GM19463 (cell line): ENCODE measurements at regions not wholly inside any gene's neighbourhood (a gene's known extent, or its start where the extent isn't known, plus 50 kb on each side); places are given as distances from the start of the nearest gene placed in this dataset.

ENCODE experiments used
- ATAC-seq: cut with Tn5 transposase; IDR thresholded peaks from one replicate; pipeline ENCODE4 v1.9.1; 2021; ENCODE audit warnings: mild to moderate bottlenecking, moderate library complexity; ENCODE audit not compliant: unreplicated experiment

DNA sequence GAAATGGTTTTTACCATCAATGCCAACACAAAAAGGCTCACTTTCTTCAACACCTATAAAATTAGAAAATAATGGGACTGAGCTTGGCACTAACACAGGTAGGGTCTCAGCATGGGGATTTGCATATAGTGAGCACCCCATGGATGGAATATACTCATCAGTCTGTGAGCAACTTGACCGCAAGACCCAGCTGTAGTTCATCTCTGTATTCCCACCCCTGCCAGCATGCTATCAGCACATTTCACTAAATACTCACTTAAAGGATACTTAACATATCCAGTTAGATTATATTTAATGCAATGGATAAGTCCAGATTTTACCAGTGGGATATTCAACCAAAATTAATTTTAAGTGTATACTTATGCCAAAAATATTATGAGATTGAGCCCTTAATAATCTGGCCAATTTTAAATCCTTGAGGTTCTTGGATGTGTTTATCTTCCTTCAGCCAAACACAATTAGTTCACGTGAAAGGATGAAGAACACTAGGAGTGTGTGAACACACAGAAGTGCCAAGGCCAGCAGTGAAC is 66.7 kb downstream of the C16orf95 start:
- no peak for ATAC-seq

DNA sequence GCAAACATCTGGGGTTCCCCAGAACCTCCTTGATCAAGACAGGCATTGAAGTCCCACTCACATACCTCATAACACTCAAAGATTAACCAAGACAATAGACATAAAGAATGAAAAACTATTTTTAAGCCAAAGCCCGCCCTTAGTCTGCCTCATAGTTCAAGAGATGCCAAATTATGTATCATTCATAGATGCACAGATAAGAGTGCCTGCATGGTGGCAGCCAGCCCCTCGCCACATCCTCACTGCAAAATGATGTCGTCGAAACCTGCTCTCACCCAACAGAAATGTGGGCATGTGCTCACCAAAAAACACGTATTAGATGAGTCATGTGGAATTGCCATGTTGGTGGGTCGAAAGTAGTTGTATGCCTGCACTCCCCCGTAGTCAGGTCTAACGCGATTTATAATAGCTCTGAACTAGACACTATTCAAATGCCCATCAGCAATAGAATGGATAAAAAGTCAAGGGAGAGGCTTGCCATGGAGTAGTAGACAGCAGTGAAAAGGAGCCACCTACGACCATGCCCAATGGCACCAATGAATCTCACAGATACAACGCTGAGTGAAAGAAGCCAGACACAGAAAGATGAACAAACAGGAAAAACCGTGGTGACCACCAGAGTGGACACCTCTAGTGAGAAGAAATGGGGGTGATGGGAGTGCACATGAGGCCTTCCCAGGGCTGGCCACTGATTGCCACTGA is 64.8 kb downstream of the C16orf95 start:
- no peak for ATAC-seq
